IMR-90 (cell line): ENCODE measurements at regions not wholly inside any gene's neighbourhood (a gene's known extent, or its start where the extent isn't known, plus 50 kb on each side); places are given as distances from the start of the nearest gene placed in this dataset.

Source experiments
- ATAC-seq: fragments of 200-7000 bp; cut with Tn5 transposase; 2 replicates; pipeline ENCODE4 v1.9.1; 2020; ENCODE audit warnings: low read depth, mild to moderate bottlenecking, moderate library complexity
- BruUV-seq: library from RNA; stranded (reverse); fragments of 400-500 nt; replicated peaks from 2 replicates; lab custom pipeline; 2021; lab: Mats Ljungman, UMichigan
- CTCF ChIA-PET: fragments of 300-600 bp; formaldehyde crosslinking; extraction: SDS; loops from one replicate; lab custom pipeline; 2021; ENCODE audit warnings: antibody characterized with exemption; lab: Yijun Ruan, JAX
- POLR2A ChIA-PET: fragments of 300-600 bp; sonication (Branson Sonifier 250); formaldehyde crosslinking; loops from one replicate; lab custom pipeline; 2022; ENCODE audit warnings: antibody characterized with exemption; ENCODE audit not compliant: unreplicated experiment; lab: Charles Lee
- DNase-seq: peaks from one replicate; pipeline ENCODE4 v3.0.0; 2013
- H2AFZ ChIP-seq: replicated peaks from 2 replicates; pipeline ENCODE3; 2013; ENCODE audit warnings: low read length, mild to moderate bottlenecking; ENCODE audit not compliant: poor library complexity
- H2AK5ac ChIP-seq: 2 replicates; pipeline ENCODE4 v1.6.1; 2013; ENCODE audit warnings: low read depth, low read length, inconsistent platforms
- H2AK9ac ChIP-seq: replicated peaks from 2 replicates; pipeline ENCODE3; 2013; ENCODE audit warnings: mild to moderate bottlenecking, low read depth, low read length, moderate library complexity; ENCODE audit not compliant: poor library complexity
- H2BK120ac ChIP-seq: 2 replicates; pipeline ENCODE4 v1.6.1; 2013; ENCODE audit warnings: low read depth, low read length, inconsistent platforms
- H2BK15ac ChIP-seq: 3 replicates; pipeline ENCODE4 v1.6.1; 2013; ENCODE audit warnings: low read depth, low read length, inconsistent platforms
- H2BK20ac ChIP-seq: 2 replicates; pipeline ENCODE4 v1.6.1; 2013; ENCODE audit warnings: low read depth, mild to moderate bottlenecking, inconsistent platforms, low read length, moderate library complexity
- H2BK5ac ChIP-seq: 2 replicates; pipeline ENCODE4 v1.6.1; 2013; ENCODE audit warnings: mild to moderate bottlenecking, low read depth, low read length, inconsistent platforms; ENCODE audit not compliant: poor library complexity, severe bottlenecking
- H3K14ac ChIP-seq: replicated peaks from 2 replicates; pipeline ENCODE4 v1.6.1; 2013; ENCODE audit warnings: low read depth, low read length, inconsistent platforms
- H3K18ac ChIP-seq: 2 replicates; pipeline ENCODE4 v1.6.1; 2013; ENCODE audit warnings: low read depth, low read length, control low read depth
- H3K23ac ChIP-seq: 2 replicates; pipeline ENCODE4 v1.6.1; 2013; ENCODE audit warnings: low read depth, low read length, inconsistent platforms
- H3K27ac ChIP-seq: 2 replicates; pipeline ENCODE4 v1.5.1; 2013; ENCODE audit warnings: mild to moderate bottlenecking, control low read depth, low read length; ENCODE audit not compliant: insufficient read depth
- H3K27me3 ChIP-seq: 2 replicates; pipeline ENCODE4 v1.6.1; 2013; ENCODE audit warnings: low read length; ENCODE audit not compliant: control insufficient read depth, insufficient read depth
- H3K36me3 ChIP-seq: 2 replicates; pipeline ENCODE4 v1.6.1; 2013; ENCODE audit warnings: low read length, mixed read lengths; ENCODE audit not compliant: control insufficient read depth, insufficient read depth
- H3K4ac ChIP-seq: 2 replicates; pipeline ENCODE4 v1.6.1; 2013; ENCODE audit warnings: low read depth, low read length, inconsistent platforms
- H3K4me1 ChIP-seq: 2 replicates; pipeline ENCODE4 v1.6.1; 2013; ENCODE audit warnings: low read length, mixed read lengths; ENCODE audit not compliant: control insufficient read depth, insufficient read depth
- H3K4me2 ChIP-seq: 2 replicates; pipeline ENCODE4 v1.6.1; 2013; ENCODE audit warnings: low read depth, mild to moderate bottlenecking, control low read depth, low read length, moderate library complexity
- H3K4me3 ChIP-seq: 2 replicates; pipeline ENCODE4 v1.5.1; 2013; ENCODE audit warnings: low read depth, mild to moderate bottlenecking, control low read depth, low read length, moderate library complexity; ENCODE audit not compliant: insufficient read depth
- H3K56ac ChIP-seq: 2 replicates; pipeline ENCODE4 v1.6.1; 2013; ENCODE audit warnings: low read length, inconsistent platforms; ENCODE audit not compliant: insufficient read depth; ENCODE audit errors: extremely low read depth
- H3K79me1 ChIP-seq, 2 experiments: 2 replicates each; pipeline ENCODE4 v1.6.1; 2013; ENCODE audit warnings: low read length in 2 of 2, inconsistent platforms in 1 of 2, low read depth in 1 of 2
- H3K9ac ChIP-seq: 2 replicates; pipeline ENCODE4 v1.6.1; 2013; ENCODE audit warnings: low read depth, low read length, control low read depth
- H3K9me1 ChIP-seq: 2 replicates; pipeline ENCODE4 v1.6.1; 2013; ENCODE audit warnings: low read length, inconsistent platforms; ENCODE audit not compliant: insufficient read depth
- H3K9me3 ChIP-seq: 2 replicates; pipeline ENCODE4 v1.6.1; 2013; ENCODE audit warnings: low read length; ENCODE audit not compliant: control insufficient read depth, insufficient read depth
- H4K20me1 ChIP-seq: 2 replicates; pipeline ENCODE4 v1.6.1; 2013; ENCODE audit warnings: low read length, inconsistent platforms; ENCODE audit not compliant: insufficient read depth
- H4K5ac ChIP-seq: 2 replicates; pipeline ENCODE4 v1.6.1; 2013; ENCODE audit warnings: mild to moderate bottlenecking, low read depth, low read length, control low read depth
- H4K8ac ChIP-seq, 2 experiments: 2 replicates each; pipeline ENCODE4 v1.6.1; 2013; ENCODE audit warnings: low read depth in 2 of 2, low read length in 2 of 2, control low read depth in 1 of 2, inconsistent platforms in 1 of 2
- H4K91ac ChIP-seq: 2 replicates; pipeline ENCODE4 v1.6.1; 2013; ENCODE audit warnings: low read depth, low read length, inconsistent platforms; ENCODE audit not compliant: insufficient read depth
- BHLHE40 ChIP-seq: fragments of 150-350 bp; IDR thresholded peaks from 2 replicates; pipeline ENCODE4 v1.6.1; 2016; ENCODE audit warnings: mild to moderate bottlenecking, low read depth, low read length
- CEBPB ChIP-seq: IDR thresholded peaks from 2 replicates; pipeline ENCODE4 v1.6.1; 2012; ENCODE audit warnings: low read depth, low read length, improper control_type of control experiment
- CHD1 ChIP-seq: IDR thresholded peaks from 2 replicates; pipeline ENCODE4 v1.6.1; 2012; ENCODE audit warnings: low read depth, low read length, improper control_type of control experiment
- CTCF ChIP-seq: conservative IDR thresholded peaks from 2 replicates; pipeline ENCODE4 v1.5.1; 2012; ENCODE audit warnings: mild to moderate bottlenecking, low read depth, low read length, improper control_type of control experiment
- FOS ChIP-seq: fragments of 150-350 bp; IDR thresholded peaks from 2 replicates; pipeline ENCODE4 v1.6.1; 2016; ENCODE audit warnings: low read depth, low read length
- MAFK ChIP-seq: IDR thresholded peaks from 2 replicates; pipeline ENCODE4 v1.6.1; 2012; ENCODE audit warnings: low read depth, low read length, improper control_type of control experiment
- MAZ ChIP-seq: IDR thresholded peaks from 2 replicates; pipeline ENCODE4 v1.6.1; 2012; ENCODE audit warnings: low read depth, mild to moderate bottlenecking, low read length, improper control_type of control experiment, moderate library complexity, borderline replicate concordance
- MXI1 ChIP-seq: IDR thresholded peaks from 2 replicates; pipeline ENCODE4 v1.6.1; 2012; ENCODE audit warnings: low read depth, mild to moderate bottlenecking, low read length, moderate library complexity, borderline replicate concordance
- NFE2L2 ChIP-seq: fragments of 150-350 bp; IDR thresholded peaks from 2 replicates; pipeline ENCODE4 v1.6.1; 2016; ENCODE audit warnings: low read depth, mild to moderate bottlenecking, low read length
- POLR2A ChIP-seq: IDR thresholded peaks from 2 replicates; pipeline ENCODE4 v1.6.1; 2012; ENCODE audit warnings: mild to moderate bottlenecking, low read depth, low read length
- RCOR1 ChIP-seq: IDR thresholded peaks from 2 replicates; pipeline ENCODE4 v1.6.1; 2012; ENCODE audit warnings: mild to moderate bottlenecking, low read length, improper control_type of control experiment; ENCODE audit not compliant: insufficient replicate concordance
- RFX5 ChIP-seq: IDR thresholded peaks from 2 replicates; pipeline ENCODE4 v1.8.0; 2012; ENCODE audit warnings: low read depth, mild to moderate bottlenecking, low read length, moderate library complexity
- SMC3 ChIP-seq: fragments of 150-350 bp; IDR thresholded peaks from 2 replicates; pipeline ENCODE4 v1.6.1; 2016; ENCODE audit warnings: low read depth, mild to moderate bottlenecking, antibody characterized with exemption, low read length, moderate library complexity
- USF2 ChIP-seq: fragments of 150-350 bp; IDR thresholded peaks from 2 replicates; pipeline ENCODE4 v1.6.1; 2017; ENCODE audit warnings: mild to moderate bottlenecking, antibody characterized with exemption, low read length, low read depth
- WGBS, 2 experiments: methylation state at CpG; one replicate each; pipeline versions ENCODE4 v1.1.5 to v1.1.7; 2013; ENCODE audit warnings: missing lambda C conversion rate in 2 of 2; ENCODE audit not compliant: insufficient read length in 1 of 2; ENCODE audit errors: extremely low coverage in 2 of 2; 5-methylcytosine and 5-hydroxymethylcytosine counted together
- dilution Hi-C: fragments of 300-500 bp; cut with HindIII; formaldehyde crosslinking; loops from one replicate; pipeline ENCODE4 v1.14.3; 2018; ENCODE audit warnings: low sequenced_read_pairs; ENCODE audit not compliant: unreplicated experiment
- in situ Hi-C: fragments of 300-500 bp; cut with MboI; formaldehyde crosslinking; loops from 3 replicates; pipeline ENCODE4 v1.14.3; 2019; ENCODE audit warnings: low sequenced_read_pairs, inconsistent platforms, mixed read lengths
- intact Hi-C: fragments of 100-400 bp; cut with micrococcal nuclease; formaldehyde crosslinking; loops from 2 replicates; pipeline ENCODE4 v1.10.0; 2022

GRCh38 chr7:131109011-131109758 lies 218.5 kb upstream of the MKLN1 start:
- Histone ChIP-seq H3K4ac (peak overlapping the region; percentile 100), H2BK15ac (peak overlapping the region; percentile 99; the same call in 2 of the 3 replicates), H4K20me1 (peaks cover 17% of the 10 kb centered on the region), H3K4me3 (peak overlapping the region; percentile 50), H3K18ac (peak overlapping the region; percentile 89), H3K79me1 (peaks cover 21 to 64% of the 10 kb centered on the region in 2 experiments), H4K8ac (peak overlapping the region; percentile 97 to 99), H3K4me2 (peak overlapping the region; percentile 93), H3K27me3 (no peaks in the 10 kb centered on the region), H2BK20ac (peak overlapping the region; percentile 98), H2BK120ac (peak overlapping the region; percentile 99), H3K4me1 (peaks cover 7% of the 10 kb centered on the region), H3K9me3 (no peaks in the 10 kb centered on the region), H3K9ac (peak overlapping the region; percentile 85), H3K36me3 (no peaks in the 10 kb centered on the region), H3K27ac (peak overlapping the region; percentile 92), H3K9me1 (peaks cover 8% of the 10 kb centered on the region; the same call in 1 of the 2 replicates), H3K23ac (peak overlapping the region; percentile 99), H4K91ac (peak overlapping the region; percentile 100), H3K14ac (peak overlapping the region; percentile 99), H2BK5ac (peak overlapping the region; percentile 89), H2AK5ac (peak overlapping the region; percentile 98), H2AK9ac (peak overlapping the region; percentile 97), H3K56ac (peak overlapping the region; percentile 96), H2AFZ (peak overlapping the region; percentile 89), H4K5ac (peak overlapping the region; percentile 80)
- ATAC-seq = no peak
- WGBS, 2 experiments = 0% methylated on average over 1 of the region's 6 CpGs; no CpG with 5 or more reads in 1 of the 2 experiments
- intact Hi-C loops = loop anchor here (2.0 to 5.0 kb wide), 5 partner anchors 118 to 543 kb away; no protein-coding TSS in a partner anchor
- POLR2A ChIA-PET = interaction anchor here (0.8 kb wide), 1 partner anchor 176 kb away, joined by 3 read pairs; no protein-coding TSS in a partner anchor
- no TSS peak for BruUV-seq
- CTCF ChIA-PET = interaction anchor here (1.2 to 1.4 kb wide), 3 partner anchors 55 to 236 kb away, joined by 3 read pairs; no protein-coding TSS in a partner anchor
- dilution Hi-C loops = no loop called here
- TF ChIP-seq POLR2A (no peak; the same call in 1 of the 2 replicates), MAFK (no peak), MAZ (no peak), SMC3 (no peak), USF2 (no peak), MXI1 (no peak), CTCF (no peak), BHLHE40 (no peak), FOS (no peak), NFE2L2 (no peak), RCOR1 (no peak), CEBPB (no peak), CHD1 (no peak), RFX5 (no peak)
- DNase-seq = peak; percentile 56
- in situ Hi-C loops = no loop called here
